Fibroblast of skin of right quadriceps (primary cell): ENCODE measurements at regions not wholly inside any gene's neighbourhood (a gene's known extent, or its start where the extent isn't known, plus 50 kb on each side); places are given as distances from the start of the nearest gene placed in this dataset.
"Not testable (repeated sequence)": the region's sequence is repeated elsewhere in the genome, so short reads cannot be mapped to it uniquely, and the experiment has no call there.

Source experiments
- DNase-seq: peaks from one replicate; pipeline ENCODE4 v3.0.0-alpha.2; 2013

- DNase-seq: peak; percentile 54
Measured at GRCh38 chr5:96483878-96484277, 50.8 kb upstream of the PCSK1 start.

GRCh38 chr5:96487859-96488258 lies 54.8 kb upstream of the PCSK1 start:
- DNase-seq: peak; percentile 23

GRCh38 chr5:96489532-96489931 lies 56.5 kb upstream of the PCSK1 start:
- no peak for DNase-seq

GRCh38 chr5:96492459-96493047 lies 59.5 kb upstream of the PCSK1 start:
- DNase-seq: no peak

GRCh38 chr5:96493219-96493790 lies 60.3 kb upstream of the PCSK1 start:
- DNase-seq: no peak

- DNase-seq: not testable (repeated sequence)
Measured at GRCh38 chr5:96495412-96495811, 62.4 kb upstream of the PCSK1 start.

GRCh38 chr5:96497027-96497426 lies 64.0 kb upstream of the PCSK1 start:
- DNase-seq: not testable (repeated sequence)

GRCh38 chr5:96499753-96500345 lies 66.8 kb upstream of the PCSK1 start:
- DNase-seq: no peak

GRCh38 chr5:96501991-96502646 lies 69.1 kb upstream of the PCSK1 start:
- DNase-seq: no peak

- DNase-seq: no peak
Measured at GRCh38 chr5:96503501-96504236, 70.6 kb upstream of the PCSK1 start.

- no peak for DNase-seq
Measured at GRCh38 chr5:96506376-96506775, 73.3 kb upstream of the PCSK1 start.

- DNase-seq: no peak
Measured at GRCh38 chr5:96506866-96507527, 73.9 kb upstream of the PCSK1 start.

- DNase-seq: peak; percentile 69
Measured at GRCh38 chr5:96509316-96509715, 76.3 kb upstream of the PCSK1 start.

GRCh38 chr5:96509721-96510350 lies 76.8 kb upstream of the PCSK1 start:
- peak; percentile 98 for DNase-seq

GRCh38 chr5:96516631-96517071 lies 83.6 kb upstream of the PCSK1 start:
- DNase-seq: peak; percentile 55

- DNase-seq: peak; percentile 53
Measured at GRCh38 chr5:96517295-96517694, 84.2 kb upstream of the PCSK1 start.

- DNase-seq: no peak
Measured at GRCh38 chr5:96520345-96520744, 87.3 kb upstream of the PCSK1 start.

GRCh38 chr5:96522635-96523355 lies 89.7 kb upstream of the PCSK1 start:
- no peak for DNase-seq

- no peak for DNase-seq
Measured at GRCh38 chr5:96527768-96528661, 95.0 kb upstream of the PCSK1 start.

- no peak for DNase-seq
Measured at GRCh38 chr5:96528826-96529474, 95.9 kb upstream of the PCSK1 start.
